ENCODE measurements at regions not wholly inside any gene's neighbourhood (a gene's known extent, or its start where the extent isn't known, plus 50 kb on each side); places are given as distances from the start of the nearest gene placed in this dataset.
"Not testable (repeated sequence)": the region's sequence is repeated elsewhere in the genome, so short reads cannot be mapped to it uniquely, and the experiment has no call there.

DNA sequence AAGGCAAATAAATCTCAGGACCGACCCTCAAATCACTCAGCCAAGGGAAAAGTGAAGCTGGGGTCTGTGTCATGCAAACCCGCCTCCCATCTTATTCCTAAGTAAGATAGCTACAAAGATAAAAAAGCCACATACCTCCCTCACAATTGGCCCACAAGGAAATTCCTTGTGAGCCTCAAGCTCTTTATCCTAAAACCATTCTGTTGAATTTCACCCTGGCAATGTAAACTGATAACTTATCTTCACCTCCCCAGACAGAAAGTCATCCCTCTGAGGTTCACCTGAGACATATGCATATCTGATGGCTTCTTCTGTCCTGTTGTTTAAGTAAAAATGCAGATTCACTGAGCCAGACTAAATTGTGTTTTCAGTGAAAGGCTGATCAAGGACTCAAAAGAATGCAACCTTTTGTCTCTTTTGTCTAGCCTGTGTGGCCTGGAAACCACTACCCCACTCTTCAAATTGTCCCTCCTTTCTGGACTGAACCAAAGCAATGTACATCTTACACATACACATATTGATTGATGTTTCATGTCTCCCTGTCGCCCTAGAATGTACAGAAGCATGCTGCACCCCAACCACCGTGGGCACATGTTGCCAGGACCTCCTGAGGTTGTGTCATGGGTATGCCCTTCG is 91.3 kb downstream of the MFAP3L start:
- DNase-seq (ENCODE audit: low read depth), result no peak

DNA sequence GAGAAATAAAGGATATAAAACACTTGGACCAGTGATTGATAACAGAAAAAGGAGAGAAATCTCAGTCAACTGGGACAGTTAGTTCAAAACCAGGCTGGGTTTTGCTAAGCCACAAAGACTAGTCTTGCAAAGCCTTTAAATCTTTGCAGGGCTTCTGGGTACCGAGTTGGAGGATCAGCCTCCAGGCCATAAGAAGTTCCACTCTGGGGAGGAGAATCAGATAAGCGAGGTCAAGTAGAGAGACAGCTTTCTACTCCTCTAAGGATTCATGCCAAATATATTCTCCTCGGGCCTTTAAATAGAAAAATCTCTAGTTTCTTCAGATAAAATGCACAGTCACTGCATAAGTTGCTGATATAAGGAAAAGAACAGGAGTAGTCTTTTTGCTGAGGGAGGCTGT is 92.7 kb downstream of the MFAP3L start:
- no peak for DNase-seq (ENCODE audit: low read depth)

DNA sequence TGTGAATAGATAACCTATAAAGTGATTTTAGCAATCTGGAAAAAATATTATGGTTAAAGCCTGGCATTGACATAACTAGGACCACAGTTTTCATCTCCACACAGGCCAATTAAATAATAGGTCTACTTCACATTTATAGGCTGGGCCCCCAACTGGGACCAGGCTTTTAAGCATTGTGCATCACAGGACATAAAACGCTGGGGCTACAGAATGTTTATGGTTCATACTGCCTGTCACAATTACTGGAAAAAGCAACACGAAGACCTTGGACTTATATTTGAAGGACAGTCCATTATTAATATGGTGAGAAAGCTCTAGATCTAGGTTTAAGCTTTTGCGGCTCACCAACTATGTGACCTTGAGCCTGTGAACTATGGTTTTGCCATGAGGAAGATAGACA is 94.2 kb downstream of the MFAP3L start:
- DNase-seq (ENCODE audit: low read depth), result no peak

DNA sequence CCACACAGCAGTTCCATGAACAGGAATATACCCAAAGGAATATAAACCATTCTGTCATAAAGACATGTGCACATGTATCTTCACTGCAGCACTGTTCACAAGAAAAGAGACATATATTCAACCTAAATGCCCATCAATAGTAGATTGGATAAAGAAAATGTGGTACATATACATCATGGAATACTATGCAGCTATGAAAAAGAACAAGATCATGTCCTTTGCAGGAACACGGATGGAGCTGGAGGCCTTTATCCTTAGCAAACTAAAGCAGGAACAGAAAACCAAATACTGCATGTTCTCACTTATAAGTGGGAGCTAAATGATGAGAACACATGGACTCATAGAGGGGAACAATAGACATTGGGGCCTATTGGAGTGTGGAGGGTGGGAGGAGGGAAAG is 95.4 kb downstream of the MFAP3L start:
- DNase-seq (ENCODE audit: low read depth), result not testable (repeated sequence)

DNA sequence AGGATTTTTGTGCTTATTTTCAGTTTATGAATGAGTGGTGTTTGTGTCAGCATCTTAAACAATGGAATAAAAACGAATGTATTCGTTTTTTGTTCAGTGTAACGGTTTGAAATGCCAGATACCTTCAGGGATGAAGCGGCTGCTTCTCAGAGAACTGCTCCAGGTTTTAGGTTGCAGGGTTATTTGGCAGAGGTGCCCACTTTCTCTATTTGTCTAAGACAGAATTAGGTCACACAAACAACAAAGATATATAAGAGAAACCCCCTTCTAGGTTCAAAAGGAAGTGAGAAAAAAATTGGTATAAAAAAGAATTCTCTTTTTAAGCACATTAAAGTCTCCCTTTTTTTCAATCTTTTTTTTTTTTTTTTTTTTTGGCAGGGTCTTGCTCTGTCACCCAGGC is 98.9 kb downstream of the MFAP3L start:
- DNase-seq (ENCODE audit: low read depth), result no peak

DNA sequence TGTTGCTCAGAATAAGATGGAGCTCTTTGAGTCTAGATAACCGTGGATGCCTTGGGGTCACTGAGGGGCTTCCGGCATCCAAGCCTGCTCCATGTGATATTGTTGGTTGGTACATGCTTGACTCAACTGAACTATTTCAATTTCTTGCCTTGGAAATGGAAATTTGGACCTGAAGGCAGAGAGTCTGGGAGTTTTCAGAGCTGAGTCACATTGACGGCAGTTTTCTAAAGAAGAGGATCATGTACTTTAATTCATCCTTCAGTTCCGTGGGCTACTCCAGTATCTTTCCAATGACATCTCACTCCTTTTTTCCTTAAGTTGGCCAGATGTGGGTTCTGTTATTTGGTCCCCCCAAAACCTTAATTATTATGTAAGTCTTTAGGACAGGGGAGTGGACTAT is 100.5 kb downstream of the MFAP3L start:
- DNase-seq (ENCODE audit: low read depth), result no peak

DNA sequence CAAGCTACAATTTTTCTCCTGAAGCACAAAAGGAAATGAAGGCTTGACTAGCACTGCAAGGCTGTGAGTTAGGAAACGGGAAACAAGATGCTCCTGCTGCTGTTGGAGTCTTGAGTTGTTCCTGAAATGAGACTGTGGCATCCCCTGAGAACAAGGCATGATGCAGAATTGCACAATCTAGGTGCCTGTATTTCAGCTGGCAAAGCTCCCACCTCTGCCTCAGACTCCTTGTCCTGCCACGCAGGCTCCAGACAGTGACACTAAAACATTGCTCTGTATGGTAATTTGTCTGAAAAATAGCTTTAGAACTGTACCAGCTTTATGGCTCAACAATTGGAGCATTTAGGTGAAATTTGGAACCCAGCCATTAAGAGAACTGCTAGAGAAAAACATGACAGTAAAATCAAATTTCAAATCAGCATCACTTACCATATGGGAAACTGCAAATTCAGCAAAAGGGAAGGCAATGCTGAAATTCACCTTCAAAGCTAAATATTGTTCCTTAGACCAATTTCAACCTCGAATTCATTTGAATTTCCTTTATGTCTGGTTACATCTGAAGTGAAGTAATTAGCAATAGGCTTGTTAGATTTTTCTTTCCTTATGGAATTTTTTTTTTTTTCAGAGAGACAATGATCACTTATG is 103.4 kb downstream of the MFAP3L start:
- no peak for DNase-seq (ENCODE audit: low read depth)

DNA sequence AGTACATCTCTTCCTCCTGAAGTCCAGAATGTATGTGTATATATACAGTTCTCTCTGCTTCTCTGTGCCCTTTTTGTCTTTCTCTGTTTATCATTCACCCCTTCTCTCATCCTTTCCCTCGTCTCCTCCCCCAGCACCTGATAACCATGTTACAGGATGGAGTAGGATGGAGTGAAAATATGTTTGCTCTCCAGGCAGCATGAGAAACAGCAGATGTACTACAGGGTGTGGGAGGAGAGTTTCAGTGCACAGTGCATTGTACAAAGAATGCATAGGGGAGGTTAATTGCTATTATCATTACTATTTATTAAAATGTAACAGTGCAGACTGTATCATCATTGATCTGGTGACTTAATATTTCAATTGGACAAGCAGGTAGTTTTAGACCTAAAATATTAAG is 104.5 kb downstream of the MFAP3L start:
- no peak for DNase-seq (ENCODE audit: low read depth)

DNA sequence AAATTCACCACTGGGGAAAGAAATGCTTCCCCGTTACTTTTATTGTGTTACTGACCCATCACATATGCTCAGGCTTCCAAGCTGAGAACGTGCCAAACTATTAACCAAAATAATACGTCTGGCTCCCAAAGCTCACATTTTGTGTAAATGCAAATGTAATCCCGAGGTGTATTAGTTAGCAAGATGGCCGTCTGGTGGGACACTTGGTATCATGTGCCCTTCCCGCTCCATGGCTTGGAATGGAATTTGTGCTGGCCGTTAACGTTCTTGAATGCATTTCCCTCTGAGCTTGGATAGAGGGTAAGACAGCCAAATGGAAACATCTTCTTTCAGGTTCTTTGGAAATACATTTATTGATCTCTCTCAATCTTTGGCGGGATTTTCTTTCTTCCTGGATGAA is 105.0 kb downstream of the MFAP3L start:
- no peak for DNase-seq (ENCODE audit: low read depth)

DNA sequence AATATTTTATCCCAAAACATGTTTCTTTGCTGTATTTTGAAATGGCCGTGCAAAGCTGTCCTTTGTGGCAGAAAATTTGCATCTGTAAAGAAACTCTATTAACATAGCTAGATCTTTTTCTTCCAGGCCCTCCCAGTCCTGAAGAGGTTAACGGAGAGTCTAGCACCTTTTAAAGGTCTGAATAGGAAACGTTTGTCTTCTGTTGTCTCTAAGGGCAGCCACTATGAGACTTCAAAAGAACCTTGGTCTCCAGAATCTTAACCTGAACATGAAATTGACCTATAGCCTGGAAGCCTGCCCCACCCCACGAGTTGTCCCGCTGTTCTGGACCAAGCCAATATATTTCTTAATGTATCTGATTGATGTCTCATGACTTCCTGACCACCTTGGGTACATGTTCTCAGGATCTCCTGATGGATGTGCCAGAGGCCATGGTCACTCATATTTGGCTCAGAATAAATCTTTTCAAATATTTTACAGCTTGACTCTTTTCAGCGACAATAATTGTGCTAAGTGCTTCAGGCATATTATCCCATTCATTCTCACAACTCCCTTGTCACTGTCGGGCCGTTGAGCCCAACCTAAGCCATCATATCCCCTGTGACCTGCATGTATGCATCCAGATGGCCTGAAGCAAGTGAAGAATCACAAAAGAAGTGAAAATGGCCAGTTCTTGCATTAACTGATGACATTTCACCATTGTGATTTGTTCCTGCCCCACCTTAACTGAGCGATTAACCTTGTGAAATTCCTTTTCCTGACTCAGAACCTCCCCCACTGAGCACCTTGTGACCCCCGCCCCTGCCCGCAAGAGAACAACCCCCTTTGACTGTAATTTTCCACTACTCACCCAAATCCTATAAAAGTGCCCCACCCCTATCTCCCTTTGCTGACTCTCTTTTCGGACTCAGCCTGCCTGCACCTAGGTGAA is 106.7 kb downstream of the MFAP3L start:
- not testable (repeated sequence) for DNase-seq (ENCODE audit: low read depth)

DNA sequence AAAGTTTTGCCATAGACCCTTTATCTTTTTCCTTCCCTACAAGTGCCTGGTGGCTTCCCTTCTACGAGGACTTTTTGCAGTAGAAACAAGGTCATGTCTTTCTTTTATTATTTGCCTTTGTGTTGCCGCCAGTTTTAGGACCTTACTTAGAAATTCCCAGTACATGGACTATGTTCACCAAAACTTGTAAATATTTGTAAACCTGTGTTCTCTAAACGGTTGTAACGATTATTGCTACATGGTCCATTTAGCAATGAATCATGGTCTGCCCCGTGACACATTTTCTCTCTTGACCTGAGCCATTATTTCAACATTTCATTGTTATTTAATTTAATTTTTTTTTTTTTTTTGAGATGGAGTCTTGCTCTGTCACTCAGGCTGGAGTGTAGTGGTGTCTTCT is 110.7 kb downstream of the MFAP3L start:
- no peak for DNase-seq (ENCODE audit: low read depth)

DNA sequence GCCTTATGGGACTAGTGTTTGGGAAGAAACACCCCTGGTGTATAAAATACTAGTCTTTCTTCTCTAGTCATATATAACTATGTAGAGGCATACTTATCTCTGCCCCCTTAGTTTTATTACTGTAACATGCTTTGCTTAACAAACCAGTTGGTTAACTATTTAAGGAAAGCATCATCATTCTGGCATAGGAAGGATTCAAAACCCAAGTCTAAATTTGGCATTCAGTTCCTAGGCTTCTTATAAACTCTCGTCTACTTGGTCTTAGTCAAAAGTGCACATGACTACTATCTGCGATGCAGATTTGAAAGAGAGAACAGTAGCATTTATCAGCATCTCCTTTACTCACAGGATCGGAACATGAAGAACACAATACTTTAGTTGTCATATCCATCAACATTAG is 111.3 kb downstream of the MFAP3L start:
- no peak for DNase-seq (ENCODE audit: low read depth)

DNA sequence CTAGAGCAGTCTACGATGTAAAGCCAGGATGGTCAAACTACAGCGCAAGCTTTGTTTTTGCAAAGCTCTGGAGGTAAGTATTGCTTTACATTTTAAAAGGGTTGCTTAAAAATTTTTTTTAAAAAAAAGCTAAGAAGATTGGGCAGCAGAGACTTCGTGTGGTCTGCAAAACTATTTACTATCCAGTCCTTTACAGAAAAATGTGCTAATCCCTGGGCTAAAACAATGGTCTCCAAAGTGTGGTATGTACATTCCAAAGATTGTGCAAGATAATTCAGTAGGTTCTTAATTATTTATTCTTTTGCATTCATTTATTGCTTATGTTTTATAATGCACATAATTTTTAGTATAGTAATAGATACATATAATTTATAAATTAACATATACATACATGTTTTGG is 113.2 kb downstream of the MFAP3L start:
- no peak for DNase-seq (ENCODE audit: low read depth)

DNA sequence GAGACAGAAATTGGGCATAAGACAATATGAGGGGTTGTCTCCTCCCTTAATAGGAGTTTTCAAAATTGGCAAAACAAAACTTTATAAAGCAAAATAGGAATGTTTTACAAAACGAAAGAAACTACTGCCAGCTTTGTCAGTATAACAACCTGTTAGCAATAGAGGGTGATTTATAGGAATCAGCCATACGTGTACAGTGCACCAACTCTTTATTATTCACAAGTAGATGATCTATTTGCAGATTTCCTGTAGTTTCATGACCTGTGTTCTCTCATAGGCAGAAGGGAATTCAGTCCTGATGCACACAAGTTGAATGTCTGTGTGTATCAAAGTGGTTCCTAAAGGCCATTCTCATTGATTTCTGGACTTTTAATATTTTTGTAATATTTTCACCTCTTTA is 116.3 kb downstream of the MFAP3L start:
- DNase-seq (ENCODE audit: low read depth), result no peak

DNA sequence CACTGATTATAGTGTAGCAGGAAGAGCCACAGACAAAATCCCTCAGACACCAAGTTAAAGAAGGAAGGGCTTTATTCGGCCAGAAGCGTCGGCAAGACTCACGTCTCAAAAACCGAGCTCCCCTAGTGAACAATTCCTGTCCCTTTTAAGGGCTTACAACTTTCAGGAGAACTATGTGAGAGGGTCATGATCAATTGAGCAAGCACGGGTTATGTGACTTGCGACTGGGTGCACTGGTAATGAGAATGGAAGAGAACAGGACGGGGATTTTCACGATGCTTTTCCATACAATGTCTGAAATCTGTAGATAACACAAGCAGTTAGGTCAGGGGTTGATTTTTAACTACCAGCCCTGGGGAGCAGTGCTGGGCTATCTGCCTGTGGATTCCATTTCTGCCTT is 116.7 kb downstream of the MFAP3L start:
- no peak for DNase-seq (ENCODE audit: low read depth)

DNA sequence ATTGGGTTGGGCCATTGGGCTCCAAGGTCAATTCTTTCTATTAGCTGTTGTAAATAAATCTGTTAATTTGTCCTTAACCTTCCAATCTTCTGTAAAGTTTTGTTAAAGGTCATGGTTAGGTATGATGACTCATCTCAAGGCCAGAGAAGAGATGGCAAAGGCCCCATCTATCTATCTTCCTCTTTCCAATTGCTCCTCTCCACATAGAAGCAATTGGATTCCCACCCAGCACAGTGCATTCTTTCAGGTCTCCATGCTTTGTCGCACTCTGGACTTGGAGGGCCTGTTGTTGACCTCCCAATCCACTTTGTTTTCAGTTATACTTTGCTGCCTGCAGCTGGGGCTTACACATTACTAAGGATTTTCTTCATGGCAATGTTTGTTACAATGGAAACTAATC is 118.5 kb downstream of the MFAP3L start:
- no peak for DNase-seq (ENCODE audit: low read depth)

DNA sequence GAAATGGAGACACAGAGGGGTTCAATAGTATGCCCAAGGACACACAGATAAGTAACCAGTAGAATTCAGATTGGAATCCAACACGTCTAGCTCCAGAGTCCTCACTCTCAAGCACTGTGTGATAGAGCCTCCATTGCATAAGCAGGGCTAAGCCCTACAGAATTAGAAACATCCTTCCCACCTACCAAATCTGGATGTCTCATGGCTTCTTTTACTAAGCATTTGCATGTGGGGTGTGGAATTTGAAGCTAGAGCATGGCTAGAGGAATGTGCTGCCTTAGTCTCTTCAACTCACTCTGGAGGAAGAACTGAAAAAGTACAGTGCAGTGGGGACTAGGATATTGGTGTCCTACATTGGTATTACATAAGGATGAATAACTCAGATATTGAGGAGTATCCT is 119.4 kb downstream of the MFAP3L start:
- DNase-seq (ENCODE audit: low read depth), result no peak

DNA sequence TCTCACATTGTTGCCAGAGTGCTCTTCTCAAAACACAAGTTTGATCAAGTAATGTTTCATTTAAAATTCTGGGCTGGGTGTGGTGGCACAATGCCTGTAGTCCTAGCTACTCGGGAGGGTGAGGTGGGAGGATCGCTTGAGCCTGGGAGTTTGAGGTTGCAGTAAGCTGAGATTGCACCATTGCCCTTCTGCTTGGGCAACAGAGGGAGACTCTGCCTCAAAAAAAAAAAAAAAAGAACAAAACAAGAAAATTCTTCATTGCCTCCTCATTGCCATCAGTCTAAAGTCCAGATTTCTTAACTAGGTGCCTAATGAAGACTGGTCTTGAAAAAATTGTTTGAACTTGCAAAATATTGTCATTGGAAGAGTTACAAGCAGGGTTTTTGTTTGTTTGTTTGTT is 120.1 kb downstream of the MFAP3L start:
- no peak for DNase-seq (ENCODE audit: low read depth)

DNA sequence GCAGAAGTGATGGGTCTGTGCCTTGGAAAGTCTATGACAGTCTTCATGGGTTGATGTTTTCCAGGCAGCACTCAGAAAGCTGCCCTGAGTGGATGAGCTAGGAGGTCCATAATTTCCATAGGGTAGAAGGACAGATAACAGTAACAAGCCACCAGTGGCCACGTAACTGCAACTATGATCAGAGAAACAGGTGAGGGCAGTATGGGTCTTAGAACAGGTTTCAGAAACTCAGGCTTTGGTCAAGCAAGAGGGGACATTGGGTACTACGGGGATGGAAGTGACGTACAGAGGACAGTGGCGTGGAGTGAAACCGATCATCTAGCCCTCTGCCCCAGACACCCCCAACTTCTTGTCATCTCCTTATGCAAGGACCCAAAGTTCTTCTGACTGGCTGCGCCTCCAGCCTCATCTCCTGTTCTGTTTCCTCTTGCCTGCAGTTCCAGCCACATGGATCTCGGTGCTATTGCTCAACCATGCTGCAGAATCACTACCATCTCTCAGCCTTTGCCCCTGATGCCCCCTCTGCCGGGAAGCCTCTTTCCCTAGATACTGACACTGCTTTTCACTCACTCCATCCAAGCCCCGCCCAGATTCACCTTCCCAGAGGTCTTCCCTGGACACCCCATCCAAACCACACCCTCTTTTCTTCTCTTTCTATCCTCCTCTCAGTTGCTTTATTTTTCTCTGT is 123.4 kb downstream of the MFAP3L start:
- DNase-seq (ENCODE audit: low read depth), result no peak

DNA sequence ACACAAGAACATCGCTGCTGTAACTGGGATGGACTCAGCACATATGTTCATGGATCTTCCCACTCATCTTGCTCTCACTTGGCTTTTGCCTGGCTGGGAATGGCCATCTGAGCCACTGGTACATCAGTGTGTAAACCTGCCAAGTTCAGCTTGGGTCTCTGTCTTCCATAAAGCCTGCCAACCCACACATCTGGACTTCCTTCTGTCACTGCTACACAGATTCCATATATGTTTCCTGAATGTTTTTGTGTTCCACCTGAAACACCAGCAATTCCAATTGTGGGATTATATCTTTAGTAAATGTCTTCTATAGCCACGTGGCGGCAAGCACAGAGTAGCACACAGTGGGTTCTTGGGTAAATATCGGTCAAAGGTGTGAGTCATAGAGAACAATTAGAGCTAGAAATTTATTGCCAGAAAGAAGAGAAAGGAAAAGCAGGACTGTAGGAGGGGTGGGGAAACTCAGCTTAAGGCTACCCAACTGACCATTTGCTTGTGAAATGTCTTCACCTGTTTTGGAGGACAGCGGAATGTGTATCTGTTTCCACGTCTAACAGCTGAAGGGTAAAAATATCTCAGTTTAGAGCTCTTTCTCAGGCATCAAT is 125.9 kb downstream of the MFAP3L start:
- no peak for DNase-seq (ENCODE audit: low read depth)

DNA sequence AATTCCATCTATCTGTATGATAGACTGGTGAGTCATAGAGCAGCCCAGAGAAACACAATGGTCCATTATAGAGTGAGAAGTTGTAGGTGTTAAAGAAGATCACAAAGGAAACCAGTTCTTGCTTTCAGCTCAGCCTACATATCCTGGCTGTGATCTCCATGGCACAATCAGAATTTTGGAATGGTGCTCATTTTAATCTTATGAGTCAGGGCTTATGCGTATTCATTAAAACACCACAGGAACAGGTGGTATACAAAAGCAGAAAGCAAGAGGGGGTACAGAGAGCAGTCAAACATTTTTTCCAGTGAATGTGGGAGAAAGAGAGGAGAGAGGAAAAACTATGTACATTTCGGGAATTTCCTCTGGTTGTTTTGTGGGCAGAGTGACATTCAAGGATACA is 126.9 kb downstream of the MFAP3L start:
- no peak for DNase-seq (ENCODE audit: low read depth)

DNA sequence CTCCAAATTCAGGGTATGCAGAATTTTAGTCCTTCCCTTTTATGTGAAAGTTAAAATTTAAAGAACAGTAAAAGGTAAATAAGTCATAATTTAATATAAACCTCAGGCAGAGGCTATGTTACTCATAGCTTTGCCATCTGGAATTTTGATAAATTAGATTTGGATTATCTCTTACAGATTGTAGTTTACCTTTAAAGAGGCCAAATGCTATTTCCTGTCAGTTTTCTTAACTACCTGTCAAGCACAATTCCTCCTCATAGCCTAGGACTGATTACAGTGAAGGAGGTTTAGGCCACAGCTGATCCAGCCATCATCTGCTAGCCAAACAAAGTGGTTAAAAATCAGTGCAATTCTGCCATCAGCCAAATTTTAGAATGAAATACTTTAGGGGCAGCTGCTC is 128.1 kb downstream of the MFAP3L start:
- no peak for DNase-seq (ENCODE audit: low read depth)

All from GM04504 (cell line).